ENCODE measurements at regions not wholly inside any gene's neighbourhood (a gene's known extent, or its start where the extent isn't known, plus 50 kb on each side); places are given as distances from the start of the nearest gene placed in this dataset.

GRCh38 chr7:41334071-41334862 lies 368.6 kb downstream of the INHBA start:
- no peak for DNase-seq

GRCh38 chr7:41333511-41333910 lies 369.4 kb downstream of the INHBA start:
- peak; percentile 34 for DNase-seq

GRCh38 chr7:41331194-41331593 lies 371.7 kb downstream of the INHBA start:
- DNase-seq: no peak

GRCh38 chr7:41328544-41328943 lies 374.3 kb downstream of the INHBA start:
- no peak for DNase-seq

GRCh38 chr7:41328131-41328530 lies 374.8 kb downstream of the INHBA start:
- no peak for DNase-seq

GRCh38 chr7:41326616-41327015 lies 376.3 kb downstream of the INHBA start:
- DNase-seq: no peak

- no peak for DNase-seq
Measured at GRCh38 chr7:41323806-41324205, 379.1 kb downstream of the INHBA start.

GRCh38 chr7:41319581-41319980 lies 383.3 kb downstream of the INHBA start:
- no peak for DNase-seq

- DNase-seq: no peak
Measured at GRCh38 chr7:41316410-41316809, 386.5 kb downstream of the INHBA start.

GRCh38 chr7:41315764-41316163 lies 387.1 kb downstream of the INHBA start:
- DNase-seq: no peak

GRCh38 chr7:41313171-41313570 lies 389.7 kb downstream of the INHBA start:
- DNase-seq: no peak

- DNase-seq: no peak
Measured at GRCh38 chr7:41312235-41312634, 390.7 kb downstream of the INHBA start.

- no peak for DNase-seq
Measured at GRCh38 chr7:41311301-41311700, 391.6 kb downstream of the INHBA start.

- DNase-seq: no peak
Measured at GRCh38 chr7:41306486-41306885, 396.4 kb downstream of the INHBA start.

GRCh38 chr7:41305001-41305400 lies 397.9 kb downstream of the INHBA start:
- no peak for DNase-seq

- DNase-seq: no peak
Measured at GRCh38 chr7:41303709-41304108, 399.2 kb downstream of the INHBA start.

- no peak for DNase-seq
Measured at GRCh38 chr7:41298409-41298808, 404.5 kb downstream of the INHBA start.

GRCh38 chr7:41297166-41297565 lies 405.7 kb downstream of the INHBA start:
- DNase-seq: no peak

GRCh38 chr7:41295455-41295815 lies 407.5 kb downstream of the INHBA start:
- no peak for DNase-seq

GRCh38 chr7:41294556-41295454 lies 408.1 kb downstream of the INHBA start:
- DNase-seq: no peak

GRCh38 chr7:41292487-41292886 lies 410.4 kb downstream of the INHBA start:
- DNase-seq: no peak

GRCh38 chr7:41287559-41288335 lies 415.1 kb downstream of the INHBA start:
- no peak for DNase-seq

- no peak for DNase-seq
Measured at GRCh38 chr7:41280491-41280890, 422.4 kb downstream of the INHBA start.

Measured in amniotic stem cell (primary cell).